Neural progenitor cell (in vitro differentiated cells): ENCODE measurements at regions not wholly inside any gene's neighbourhood (a gene's known extent, or its start where the extent isn't known, plus 50 kb on each side); places are given as distances from the start of the nearest gene placed in this dataset.

ENCODE experiments used
- DNase-seq: peaks from one replicate; pipeline ENCODE4 v3.0.0-alpha.2; 2016; ENCODE audit warnings: low spot score
- H2AFZ ChIP-seq: fragments of 200-600 bp; sonication (generic); replicated peaks from 2 replicates; pipeline ENCODE4 v1.6.1; 2016; ENCODE audit warnings: antibody characterized with exemption
- H3F3A ChIP-seq: fragments of 200-600 bp; sonication (generic); 2 replicates; pipeline ENCODE4 v1.6.1; 2016; ENCODE audit warnings: antibody characterized with exemption, low read depth
- H3K27ac ChIP-seq: fragments of 200-600 bp; sonication (generic); 2 replicates; pipeline ENCODE4 v1.5.1; 2016; ENCODE audit warnings: mild to moderate bottlenecking
- H3K27me3 ChIP-seq: fragments of 200-600 bp; sonication (generic); 2 replicates; pipeline ENCODE4 v1.6.1; 2016; ENCODE audit warnings: mild to moderate bottlenecking, moderate library complexity
- H3K36me3 ChIP-seq: fragments of 200-600 bp; sonication (generic); 2 replicates; pipeline ENCODE4 v1.5.1; 2016
- H3K4me1 ChIP-seq: fragments of 200-600 bp; sonication (generic); 2 replicates; pipeline ENCODE4 v1.6.1; 2016; ENCODE audit warnings: mixed run types
- H3K4me2 ChIP-seq: fragments of 200-600 bp; sonication (generic); 2 replicates; pipeline ENCODE4 v1.6.1; 2016
- H3K4me3 ChIP-seq: fragments of 200-600 bp; sonication (generic); 2 replicates; pipeline ENCODE4 v1.5.1; 2016
- H3K79me2 ChIP-seq: fragments of 200-600 bp; sonication (generic); 2 replicates; pipeline ENCODE4 v1.6.1; 2016; ENCODE audit warnings: low read depth
- H3K9ac ChIP-seq: fragments of 200-600 bp; sonication (generic); 2 replicates; pipeline ENCODE4 v1.6.1; 2016
- H3K9me3 ChIP-seq: fragments of 200-600 bp; sonication (generic); 2 replicates; pipeline ENCODE4 v1.5.1; 2016; ENCODE audit warnings: low read depth
- H4K20me1 ChIP-seq: fragments of 200-600 bp; sonication (generic); 2 replicates; pipeline ENCODE4 v1.6.1; 2016; ENCODE audit warnings: low read depth
- H3K27ac Mint-ChIP-seq: 3 replicates; pipeline ENCODE4 v1.8.0; 2021; ENCODE audit warnings: mixed read lengths
- H3K27me3 Mint-ChIP-seq: 2 replicates; pipeline ENCODE4 v1.8.0; 2022; ENCODE audit warnings: low read depth, mild to moderate bottlenecking, inconsistent platforms, moderate library complexity, mixed read lengths; ENCODE audit not compliant: insufficient read depth
- H3K36me3 Mint-ChIP-seq: 3 replicates; pipeline ENCODE4 v1.8.0; 2021; ENCODE audit warnings: mixed read lengths
- H3K4me1 Mint-ChIP-seq: 3 replicates; pipeline ENCODE4 v1.8.0; 2021; ENCODE audit warnings: mixed read lengths
- H3K4me3 Mint-ChIP-seq: 3 replicates; pipeline ENCODE4 v1.8.0; 2021; ENCODE audit warnings: mild to moderate bottlenecking, moderate library complexity, mixed read lengths
- H3K9me3 Mint-ChIP-seq: 3 replicates; pipeline ENCODE4 v1.8.0; 2020; ENCODE audit warnings: mixed read lengths
- CTCF ChIP-seq: fragments of 200-600 bp; sonication (generic); IDR thresholded peaks from 2 replicates; pipeline ENCODE4 v1.5.1; 2017; ENCODE audit warnings: antibody characterized with exemption, mild to moderate bottlenecking
- EZH2 ChIP-seq: fragments of 200-600 bp; sonication (generic); IDR thresholded peaks from 2 replicates; pipeline ENCODE4 v1.6.1; 2017; ENCODE audit warnings: antibody characterized with exemption, mild to moderate bottlenecking, moderate library complexity
- EZH2phosphoT487 ChIP-seq: fragments of 200-600 bp; sonication (generic); IDR thresholded peaks from 2 replicates; pipeline ENCODE4 v1.6.1; 2017; ENCODE audit warnings: antibody characterized with exemption

- Mint-ChIP-seq H3K4me3 (peak overlapping the region; percentile 46), H3K27me3 (peaks cover 4% of the 10 kb centered on the region), H3K9me3 (no peaks in the 10 kb centered on the region), H3K36me3 (no peaks in the 10 kb centered on the region), H3K27ac (peak overlapping the region; percentile 67), H3K4me1 (peaks cover 45% of the 10 kb centered on the region)
- H3K36me3 ChIP-seq = no peaks in the 10 kb centered on the region
- H3F3A ChIP-seq = peaks cover 48% of the 10 kb centered on the region
- no peaks in the 10 kb centered on the region for H3K27me3 ChIP-seq
- peaks cover 49% of the 10 kb centered on the region for H3K4me1 ChIP-seq
- no peaks in the 10 kb centered on the region for H3K79me2 ChIP-seq
- peaks cover 4% of the 10 kb centered on the region for H4K20me1 ChIP-seq
- peak overlapping the region; percentile 21 for H3K4me3 ChIP-seq
- peak overlapping the region; percentile 72 for H3K4me2 ChIP-seq
- no peak overlapping the region for H2AFZ ChIP-seq
- no peak for TF ChIP-seq EZH2
- no peak for TF ChIP-seq CTCF
- no peak for TF ChIP-seq EZH2phosphoT487
- H3K27ac ChIP-seq = peak overlapping the region; percentile 84
- no peak overlapping the region for H3K9ac ChIP-seq
- DNase-seq = peak; percentile 57
- no peaks in the 10 kb centered on the region for H3K9me3 ChIP-seq
Measured at GRCh38 chr3:117398141-117398899, 688.7 kb downstream of the TUSC7 start.

- peak; percentile 62 for DNase-seq
- H3K9me3 ChIP-seq = no peaks in the 10 kb centered on the region
Measured at GRCh38 chr3:117399311-117400078, 689.9 kb downstream of the TUSC7 start.

GRCh38 chr3:117400303-117400702 lies 690.7 kb downstream of the TUSC7 start:
- TF ChIP-seq EZH2phosphoT487 = no peak
- no peak for TF ChIP-seq CTCF
- TF ChIP-seq EZH2 = no peak
- peak; percentile 12 for DNase-seq
- Histone ChIP-seq H3K9ac (no peak overlapping the region), H3K4me1 (peaks cover 61% of the 10 kb centered on the region), H3F3A (peaks cover 48% of the 10 kb centered on the region), H4K20me1 (peaks cover 4% of the 10 kb centered on the region), H3K36me3 (no peaks in the 10 kb centered on the region), H3K4me2 (peak overlapping the region; percentile 72), H3K27me3 (no peaks in the 10 kb centered on the region), H3K79me2 (no peaks in the 10 kb centered on the region), H3K27ac (peak overlapping the region; percentile 84), H3K4me3 (peak overlapping the region; percentile 24), H3K9me3 (no peaks in the 10 kb centered on the region), H2AFZ (no peak overlapping the region)
- no peaks in the 10 kb centered on the region for H3K9me3 Mint-ChIP-seq
- peaks cover 49% of the 10 kb centered on the region for H3K4me1 Mint-ChIP-seq
- peaks cover 4% of the 10 kb centered on the region for H3K27me3 Mint-ChIP-seq
- H3K4me3 Mint-ChIP-seq = peak overlapping the region; percentile 30
- H3K27ac Mint-ChIP-seq = peak overlapping the region; percentile 27
- H3K36me3 Mint-ChIP-seq = no peaks in the 10 kb centered on the region

More at GRCh38 chr3:117399311-117400078, 689.9 kb downstream of the TUSC7 start:
- Mint-ChIP-seq H3K36me3 (no peaks in the 10 kb centered on the region), H3K4me1 (peaks cover 45% of the 10 kb centered on the region), H3K27me3 (peaks cover 4% of the 10 kb centered on the region), H3K27ac (peak overlapping the region; percentile 84), H3K9me3 (no peaks in the 10 kb centered on the region), H3K4me3 (peak overlapping the region; percentile 30)
- H3F3A ChIP-seq = peaks cover 48% of the 10 kb centered on the region
- H3K4me3 ChIP-seq = peak overlapping the region; percentile 24
- H3K79me2 ChIP-seq = no peaks in the 10 kb centered on the region
- no peaks in the 10 kb centered on the region for H3K36me3 ChIP-seq
- no peaks in the 10 kb centered on the region for H3K27me3 ChIP-seq
- no peak for TF ChIP-seq EZH2phosphoT487
- no peak for TF ChIP-seq EZH2
- TF ChIP-seq CTCF = no peak
- H4K20me1 ChIP-seq = peaks cover 4% of the 10 kb centered on the region
- peak overlapping the region; percentile 84 for H3K27ac ChIP-seq
- peak overlapping the region; percentile 72 for H3K4me2 ChIP-seq
- peaks cover 53% of the 10 kb centered on the region for H3K4me1 ChIP-seq
- H2AFZ ChIP-seq = no peak overlapping the region
- no peak overlapping the region for H3K9ac ChIP-seq
